SK-N-SH (cell line): ENCODE measurements at regions not wholly inside any gene's neighbourhood (a gene's known extent, or its start where the extent isn't known, plus 50 kb on each side); places are given as distances from the start of the nearest gene placed in this dataset.

Source experiments
- CTCF ChIA-PET: fragments of 300-600, 350-600 bp; formaldehyde crosslinking; extraction: SDS; loops from one replicate; lab custom pipeline; 2021; lab: Yijun Ruan, JAX
- POLR2A ChIA-PET: fragments of 350-600 bp; sonication (Branson Sonifier 250); formaldehyde crosslinking; extraction: SDS; loops from one replicate; lab custom pipeline; 2020; ENCODE audit warnings: antibody characterized with exemption, inconsistent platforms; lab: Yijun Ruan, JAX
- DNase-seq: peaks from one replicate; pipeline ENCODE4 v3.0.0; 2012
- H2AFZ ChIP-seq: fragments of 200-600 bp; sonication (generic); 2 replicates; pipeline ENCODE4 v1.8.1; 2016; ENCODE audit warnings: antibody characterized with exemption, mild to moderate bottlenecking, low read depth
- H3F3A ChIP-seq: fragments of 200-600 bp; sonication (generic); replicated peaks from 2 replicates; pipeline ENCODE3; 2016; ENCODE audit warnings: antibody characterized with exemption, mild to moderate bottlenecking; ENCODE audit not compliant: insufficient read depth
- H3K27ac ChIP-seq, 2 experiments: fragments of 200-500 bp in 1 of 2; fragments of 200-600 bp in 1 of 2; sonication (Bioruptor generic) in 1 of 2; sonication (generic), shearing (Covaris generic) in 1 of 2; 2 replicates each; pipeline versions ENCODE4 v1.5.1 to v1.6.1; 2014 to 2016; ENCODE audit warnings: low read depth in 2 of 2, inconsistent platforms in 1 of 2, low read length in 1 of 2, mild to moderate bottlenecking in 1 of 2, mixed read lengths in 1 of 2
- H3K27me3 ChIP-seq: fragments of 200-600 bp; sonication (generic), shearing (Covaris generic); 2 replicates; pipeline ENCODE4 v1.6.1; 2016; ENCODE audit warnings: mixed run types; ENCODE audit not compliant: insufficient read depth
- H3K36me3 ChIP-seq, 2 experiments: fragments of 200-500 bp in 1 of 2; fragments of 200-600 bp in 1 of 2; sonication (Bioruptor generic) in 1 of 2; sonication (generic) in 1 of 2; replicated peaks in 1 of 2; 2 replicates each; pipeline versions ENCODE3 to v1.5.1; 2014 to 2016; ENCODE audit warnings: low read length in 1 of 2, mild to moderate bottlenecking in 1 of 2; ENCODE audit not compliant: insufficient read depth in 2 of 2, control insufficient read depth in 1 of 2
- H3K4me1 ChIP-seq, 2 experiments: fragments of 200-500 bp in 1 of 2; fragments of 200-600 bp in 1 of 2; sonication (Bioruptor generic) in 1 of 2; sonication (generic), shearing (Covaris generic) in 1 of 2; 2 replicates each; pipeline versions ENCODE4 v1.5.1 to v1.6.1; 2014 to 2016; ENCODE audit warnings: low read depth in 1 of 2, low read length in 1 of 2, mixed run types in 1 of 2; ENCODE audit not compliant: insufficient read depth in 2 of 2, control insufficient read depth in 1 of 2
- H3K4me2 ChIP-seq: fragments of 200-600 bp; sonication (generic), shearing (Covaris generic); 2 replicates; pipeline ENCODE4 v1.6.1; 2017; ENCODE audit warnings: mixed run types
- H3K4me3 ChIP-seq, 2 experiments: fragments of 200-500 bp in 1 of 2; fragments of 200-600 bp in 1 of 2; sonication (Bioruptor generic) in 1 of 2; sonication (generic), shearing (Covaris generic) in 1 of 2; 2 replicates each; pipeline versions ENCODE4 v1.5.1 to v1.8.1; 2014 to 2016; ENCODE audit warnings: low read depth in 2 of 2, inconsistent platforms in 1 of 2, low read length in 1 of 2, mild to moderate bottlenecking in 1 of 2, mixed read lengths in 1 of 2, moderate library complexity in 1 of 2
- H3K79me2 ChIP-seq: fragments of 200-600 bp; sonication (generic); 2 replicates; pipeline ENCODE4 v1.8.1; 2017; ENCODE audit warnings: mild to moderate bottlenecking; ENCODE audit not compliant: insufficient read depth
- H3K9ac ChIP-seq: fragments of 200-600 bp; sonication (generic); 2 replicates; pipeline ENCODE4 v1.6.1; 2017; ENCODE audit warnings: mixed run types
- H3K9me2 ChIP-seq: fragments of 200-600 bp; sonication (generic); 2 replicates; pipeline ENCODE4 v1.6.1; 2017; ENCODE audit warnings: mixed run types
- H3K9me3 ChIP-seq: fragments of 200-600 bp; sonication (generic); 2 replicates; pipeline ENCODE4 v1.6.1; 2017; ENCODE audit warnings: mixed run types, mild to moderate bottlenecking, moderate library complexity
- H4K20me1 ChIP-seq: fragments of 200-600 bp; sonication (generic); 2 replicates; pipeline ENCODE4 v1.6.1; 2017; ENCODE audit warnings: mild to moderate bottlenecking, mixed run types; ENCODE audit not compliant: insufficient read depth
- FOSL2 ChIP-seq: IDR thresholded peaks from 2 replicates; pipeline ENCODE4 v1.4.0; 2012; ENCODE audit warnings: low read depth, mild to moderate bottlenecking, moderate library complexity, borderline replicate concordance
- FOXJ3 ChIP-seq: sonication (generic); formaldehyde crosslinking; IDR thresholded peaks from 2 replicates; pipeline ENCODE4 v1.5.1; 2020; ENCODE audit warnings: mild to moderate bottlenecking, missing genetic modification reagents
- JUND ChIP-seq: IDR thresholded peaks from 2 replicates; pipeline ENCODE4 v1.4.0; 2012
- MXI1 ChIP-seq: IDR thresholded peaks from 2 replicates; pipeline ENCODE4 v1.6.1; 2012; ENCODE audit warnings: mild to moderate bottlenecking, low read depth, low read length, improper control_type of control experiment
- RCOR1 ChIP-seq: fragments of 150-350 bp; IDR thresholded peaks from 2 replicates; pipeline ENCODE4 v1.6.1; 2017; ENCODE audit warnings: antibody characterized with exemption, low read length
- RFX5 ChIP-seq: IDR thresholded peaks from 2 replicates; pipeline ENCODE4 v1.6.1; 2012; ENCODE audit warnings: mild to moderate bottlenecking, improper control_type of control experiment, low read length
- RXRA ChIP-seq: IDR thresholded peaks from 2 replicates; pipeline ENCODE4 v1.4.0; 2012; ENCODE audit warnings: low read depth, mild to moderate bottlenecking, borderline replicate concordance
- SMC3 ChIP-seq: IDR thresholded peaks from 2 replicates; pipeline ENCODE4 v1.6.1; 2012; ENCODE audit warnings: low read depth, low read length, improper control_type of control experiment
- TAF1 ChIP-seq: IDR thresholded peaks from 2 replicates; pipeline ENCODE4 v1.6.1; 2012; ENCODE audit warnings: low read depth, mild to moderate bottlenecking, low read length, moderate library complexity, borderline replicate concordance
- WGBS: methylation state at CpG from one replicate; pipeline ENCODE4 v1.1.6; 2017; ENCODE audit warnings: low lambda C conversion rate; 5-methylcytosine and 5-hydroxymethylcytosine counted together
- TF ChIP-seq, protein P1 (sequence below): IDR thresholded peaks from 2 replicates; pipeline ENCODE4; 2012
- TF ChIP-seq, protein P2 (sequence below): IDR thresholded peaks from 2 replicates; pipeline ENCODE4 v1.4.0; 2012; ENCODE audit warnings: low read depth, borderline replicate concordance
- TF ChIP-seq, protein P3 (sequence below): IDR thresholded peaks from 2 replicates; pipeline ENCODE4 v1.4.0; 2012; ENCODE audit warnings: low read depth
- TF ChIP-seq, protein P4 (sequence below): IDR thresholded peaks from 2 replicates; pipeline ENCODE4 v1.6.1; 2012; ENCODE audit warnings: mild to moderate bottlenecking, low read depth, low read length, moderate library complexity

DNA sequence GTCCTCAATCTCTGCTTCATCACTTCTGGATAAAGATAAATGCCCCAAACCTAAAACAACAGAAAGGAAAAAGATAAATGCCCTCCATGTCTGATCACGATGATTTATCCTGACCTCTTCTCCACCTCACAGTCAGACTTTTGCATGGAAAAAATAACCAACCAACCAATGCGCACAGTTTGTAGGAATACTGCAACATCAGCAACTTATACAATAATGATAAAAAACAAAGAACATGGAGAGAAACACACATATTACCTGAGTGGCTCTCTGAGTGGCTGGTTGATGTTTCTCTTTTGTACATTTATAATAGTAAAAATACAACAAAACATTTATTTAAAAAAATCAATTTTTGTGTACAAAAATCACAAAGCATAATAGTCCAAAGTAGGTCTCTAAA, 93.0 kb upstream of the PUDP start:
- H2AFZ ChIP-seq: no peak overlapping the region
- POLR2A ChIA-PET: no interaction called here
- CTCF ChIA-PET: no interaction called here
- no peaks in the 10 kb centered on the region for H3K27me3 ChIP-seq
- H3K9ac ChIP-seq: no peak overlapping the region
- TF ChIP-seq, protein P1, sequence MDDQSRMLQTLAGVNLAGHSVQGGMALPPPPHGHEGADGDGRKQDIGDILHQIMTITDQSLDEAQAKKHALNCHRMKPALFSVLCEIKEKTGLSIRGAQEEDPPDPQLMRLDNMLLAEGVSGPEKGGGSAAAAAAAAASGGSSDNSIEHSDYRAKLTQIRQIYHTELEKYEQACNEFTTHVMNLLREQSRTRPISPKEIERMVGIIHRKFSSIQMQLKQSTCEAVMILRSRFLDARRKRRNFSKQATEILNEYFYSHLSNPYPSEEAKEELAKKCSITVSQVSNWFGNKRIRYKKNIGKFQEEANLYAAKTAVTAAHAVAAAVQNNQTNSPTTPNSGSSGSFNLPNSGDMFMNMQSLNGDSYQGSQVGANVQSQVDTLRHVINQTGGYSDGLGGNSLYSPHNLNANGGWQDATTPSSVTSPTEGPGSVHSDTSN: no peak
- TF ChIP-seq SMC3 (no peak), FOXJ3 (no peak), JUND (no peak), TAF1 (no peak), RFX5 (no peak), RXRA (no peak), MXI1 (no peak), RCOR1 (no peak), FOSL2 (no peak)
- TF ChIP-seq, protein P2, sequence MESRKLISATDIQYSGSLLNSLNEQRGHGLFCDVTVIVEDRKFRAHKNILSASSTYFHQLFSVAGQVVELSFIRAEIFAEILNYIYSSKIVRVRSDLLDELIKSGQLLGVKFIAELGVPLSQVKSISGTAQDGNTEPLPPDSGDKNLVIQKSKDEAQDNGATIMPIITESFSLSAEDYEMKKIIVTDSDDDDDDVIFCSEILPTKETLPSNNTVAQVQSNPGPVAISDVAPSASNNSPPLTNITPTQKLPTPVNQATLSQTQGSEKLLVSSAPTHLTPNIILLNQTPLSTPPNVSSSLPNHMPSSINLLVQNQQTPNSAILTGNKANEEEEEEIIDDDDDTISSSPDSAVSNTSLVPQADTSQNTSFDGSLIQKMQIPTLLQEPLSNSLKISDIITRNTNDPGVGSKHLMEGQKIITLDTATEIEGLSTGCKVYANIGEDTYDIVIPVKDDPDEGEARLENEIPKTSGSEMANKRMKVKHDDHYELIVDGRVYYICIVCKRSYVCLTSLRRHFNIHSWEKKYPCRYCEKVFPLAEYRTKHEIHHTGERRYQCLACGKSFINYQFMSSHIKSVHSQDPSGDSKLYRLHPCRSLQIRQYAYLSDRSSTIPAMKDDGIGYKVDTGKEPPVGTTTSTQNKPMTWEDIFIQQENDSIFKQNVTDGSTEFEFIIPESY: no peak
- TF ChIP-seq, protein P3, sequence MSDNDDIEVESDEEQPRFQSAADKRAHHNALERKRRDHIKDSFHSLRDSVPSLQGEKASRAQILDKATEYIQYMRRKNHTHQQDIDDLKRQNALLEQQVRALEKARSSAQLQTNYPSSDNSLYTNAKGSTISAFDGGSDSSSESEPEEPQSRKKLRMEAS: no peak
- TF ChIP-seq, protein P4, sequence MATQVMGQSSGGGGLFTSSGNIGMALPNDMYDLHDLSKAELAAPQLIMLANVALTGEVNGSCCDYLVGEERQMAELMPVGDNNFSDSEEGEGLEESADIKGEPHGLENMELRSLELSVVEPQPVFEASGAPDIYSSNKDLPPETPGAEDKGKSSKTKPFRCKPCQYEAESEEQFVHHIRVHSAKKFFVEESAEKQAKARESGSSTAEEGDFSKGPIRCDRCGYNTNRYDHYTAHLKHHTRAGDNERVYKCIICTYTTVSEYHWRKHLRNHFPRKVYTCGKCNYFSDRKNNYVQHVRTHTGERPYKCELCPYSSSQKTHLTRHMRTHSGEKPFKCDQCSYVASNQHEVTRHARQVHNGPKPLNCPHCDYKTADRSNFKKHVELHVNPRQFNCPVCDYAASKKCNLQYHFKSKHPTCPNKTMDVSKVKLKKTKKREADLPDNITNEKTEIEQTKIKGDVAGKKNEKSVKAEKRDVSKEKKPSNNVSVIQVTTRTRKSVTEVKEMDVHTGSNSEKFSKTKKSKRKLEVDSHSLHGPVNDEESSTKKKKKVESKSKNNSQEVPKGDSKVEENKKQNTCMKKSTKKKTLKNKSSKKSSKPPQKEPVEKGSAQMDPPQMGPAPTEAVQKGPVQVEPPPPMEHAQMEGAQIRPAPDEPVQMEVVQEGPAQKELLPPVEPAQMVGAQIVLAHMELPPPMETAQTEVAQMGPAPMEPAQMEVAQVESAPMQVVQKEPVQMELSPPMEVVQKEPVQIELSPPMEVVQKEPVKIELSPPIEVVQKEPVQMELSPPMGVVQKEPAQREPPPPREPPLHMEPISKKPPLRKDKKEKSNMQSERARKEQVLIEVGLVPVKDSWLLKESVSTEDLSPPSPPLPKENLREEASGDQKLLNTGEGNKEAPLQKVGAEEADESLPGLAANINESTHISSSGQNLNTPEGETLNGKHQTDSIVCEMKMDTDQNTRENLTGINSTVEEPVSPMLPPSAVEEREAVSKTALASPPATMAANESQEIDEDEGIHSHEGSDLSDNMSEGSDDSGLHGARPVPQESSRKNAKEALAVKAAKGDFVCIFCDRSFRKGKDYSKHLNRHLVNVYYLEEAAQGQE: no peak
- H3K4me3 ChIP-seq: no peak overlapping the region
- H3K79me2 ChIP-seq: no peaks in the 10 kb centered on the region
- no peak overlapping the region for H3K4me2 ChIP-seq
- no peak for DNase-seq
- 66% methylated on average over 2 of the region's 2 CpGs for WGBS
- H3K4me1 ChIP-seq: no peaks in the 10 kb centered on the region
- H4K20me1 ChIP-seq: no peaks in the 10 kb centered on the region
- no peak overlapping the region for H3K27ac ChIP-seq
- H3K9me2 ChIP-seq: no peaks in the 10 kb centered on the region
- H3F3A ChIP-seq: no peaks in the 10 kb centered on the region
- no peaks in the 10 kb centered on the region for H3K36me3 ChIP-seq
- no peaks in the 10 kb centered on the region for H3K9me3 ChIP-seq
